Hepatocyte (in vitro differentiated cells): ENCODE measurements at regions not wholly inside any gene's neighbourhood (a gene's known extent, or its start where the extent isn't known, plus 50 kb on each side); places are given as distances from the start of the nearest gene placed in this dataset.

Experiments used
- EZH2 ChIP-seq: fragments of 200-600 bp; sonication (generic); IDR thresholded peaks from 2 replicates; pipeline ENCODE4 v1.6.1; 2016; ENCODE audit warnings: antibody characterized with exemption, mild to moderate bottlenecking, borderline replicate concordance
- EZH2phosphoT487 ChIP-seq: fragments of 200-600 bp; sonication (generic); IDR thresholded peaks from one replicate; pipeline ENCODE4 v1.6.1; 2018; ENCODE audit warnings: antibody characterized with exemption, mild to moderate bottlenecking, low read depth, moderate library complexity; ENCODE audit not compliant: unreplicated experiment, severe bottlenecking
- TF ChIP-seq, protein P1 (sequence below): fragments of 200-600 bp; sonication (generic); IDR thresholded peaks from 2 replicates; pipeline ENCODE4 v1.5.1; 2016; ENCODE audit warnings: antibody characterized with exemption, mild to moderate bottlenecking; ENCODE audit not compliant: poor library complexity

DNA sequence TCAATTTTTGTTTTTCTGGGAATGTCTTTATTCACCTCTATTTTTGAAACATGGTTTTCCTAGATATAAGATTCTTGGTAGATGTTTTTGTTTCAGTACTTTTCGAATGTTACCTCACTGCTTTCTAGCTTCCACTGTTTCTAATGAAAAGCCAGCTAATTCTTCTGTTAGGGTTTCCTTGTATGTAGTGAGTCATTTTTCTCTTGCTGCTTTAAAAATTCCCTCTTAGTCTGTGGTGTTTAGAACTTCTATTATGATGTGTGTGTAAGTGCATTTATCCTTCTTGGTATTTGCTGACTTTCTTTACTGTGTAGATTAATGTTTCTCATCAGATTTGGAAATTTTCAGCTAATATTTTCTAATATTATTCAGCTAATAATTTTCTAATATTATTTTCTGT, 151.1 kb upstream of the OSTN start:
- TF ChIP-seq EZH2 (no peak), EZH2phosphoT487 (no peak)
- TF ChIP-seq, protein P1, sequence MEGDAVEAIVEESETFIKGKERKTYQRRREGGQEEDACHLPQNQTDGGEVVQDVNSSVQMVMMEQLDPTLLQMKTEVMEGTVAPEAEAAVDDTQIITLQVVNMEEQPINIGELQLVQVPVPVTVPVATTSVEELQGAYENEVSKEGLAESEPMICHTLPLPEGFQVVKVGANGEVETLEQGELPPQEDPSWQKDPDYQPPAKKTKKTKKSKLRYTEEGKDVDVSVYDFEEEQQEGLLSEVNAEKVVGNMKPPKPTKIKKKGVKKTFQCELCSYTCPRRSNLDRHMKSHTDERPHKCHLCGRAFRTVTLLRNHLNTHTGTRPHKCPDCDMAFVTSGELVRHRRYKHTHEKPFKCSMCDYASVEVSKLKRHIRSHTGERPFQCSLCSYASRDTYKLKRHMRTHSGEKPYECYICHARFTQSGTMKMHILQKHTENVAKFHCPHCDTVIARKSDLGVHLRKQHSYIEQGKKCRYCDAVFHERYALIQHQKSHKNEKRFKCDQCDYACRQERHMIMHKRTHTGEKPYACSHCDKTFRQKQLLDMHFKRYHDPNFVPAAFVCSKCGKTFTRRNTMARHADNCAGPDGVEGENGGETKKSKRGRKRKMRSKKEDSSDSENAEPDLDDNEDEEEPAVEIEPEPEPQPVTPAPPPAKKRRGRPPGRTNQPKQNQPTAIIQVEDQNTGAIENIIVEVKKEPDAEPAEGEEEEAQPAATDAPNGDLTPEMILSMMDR: no peak
